22Rv1 (cell line): ENCODE measurements at regions not wholly inside any gene's neighbourhood (a gene's known extent, or its start where the extent isn't known, plus 50 kb on each side); places are given as distances from the start of the nearest gene placed in this dataset.

Experiments used
- ZFX ChIP-seq: fragments of 450-650 bp; IDR thresholded peaks from 2 replicates; pipeline ENCODE4 v1.6.1; 2017; ENCODE audit warnings: antibody characterized with exemption, borderline replicate concordance
- TF ChIP-seq, protein P1 (sequence below): fragments of 450-650 bp; IDR thresholded peaks from 2 replicates; pipeline ENCODE4 v1.5.1; 2017; ENCODE audit warnings: mild to moderate bottlenecking

DNA sequence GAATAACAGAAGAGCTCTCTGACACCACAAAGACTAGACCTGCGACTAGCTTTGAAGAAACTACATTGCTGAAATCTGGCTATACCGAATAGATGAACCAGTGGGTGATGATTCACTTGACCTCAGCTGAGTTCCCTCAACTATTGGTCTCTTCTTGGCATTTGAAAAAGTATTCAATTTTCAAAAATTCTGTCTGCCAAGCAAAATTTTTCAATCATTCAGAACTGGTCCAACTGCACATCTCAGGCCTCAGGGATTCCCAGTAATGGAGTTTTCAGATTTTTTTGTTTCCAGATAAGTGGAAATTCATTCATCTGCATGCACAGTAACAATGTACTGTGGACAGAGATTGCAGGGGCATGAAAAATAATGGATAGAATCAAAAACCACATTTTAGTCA, 121.4 kb upstream of the NAA20 start:
- TF ChIP-seq, protein P1, sequence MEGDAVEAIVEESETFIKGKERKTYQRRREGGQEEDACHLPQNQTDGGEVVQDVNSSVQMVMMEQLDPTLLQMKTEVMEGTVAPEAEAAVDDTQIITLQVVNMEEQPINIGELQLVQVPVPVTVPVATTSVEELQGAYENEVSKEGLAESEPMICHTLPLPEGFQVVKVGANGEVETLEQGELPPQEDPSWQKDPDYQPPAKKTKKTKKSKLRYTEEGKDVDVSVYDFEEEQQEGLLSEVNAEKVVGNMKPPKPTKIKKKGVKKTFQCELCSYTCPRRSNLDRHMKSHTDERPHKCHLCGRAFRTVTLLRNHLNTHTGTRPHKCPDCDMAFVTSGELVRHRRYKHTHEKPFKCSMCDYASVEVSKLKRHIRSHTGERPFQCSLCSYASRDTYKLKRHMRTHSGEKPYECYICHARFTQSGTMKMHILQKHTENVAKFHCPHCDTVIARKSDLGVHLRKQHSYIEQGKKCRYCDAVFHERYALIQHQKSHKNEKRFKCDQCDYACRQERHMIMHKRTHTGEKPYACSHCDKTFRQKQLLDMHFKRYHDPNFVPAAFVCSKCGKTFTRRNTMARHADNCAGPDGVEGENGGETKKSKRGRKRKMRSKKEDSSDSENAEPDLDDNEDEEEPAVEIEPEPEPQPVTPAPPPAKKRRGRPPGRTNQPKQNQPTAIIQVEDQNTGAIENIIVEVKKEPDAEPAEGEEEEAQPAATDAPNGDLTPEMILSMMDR = no peak
- no peak for TF ChIP-seq ZFX
